ENCODE measurements at regions not wholly inside any gene's neighbourhood (a gene's known extent, or its start where the extent isn't known, plus 50 kb on each side); places are given as distances from the start of the nearest gene placed in this dataset.
"Not testable (repeated sequence)": the region's sequence is repeated elsewhere in the genome, so short reads cannot be mapped to it uniquely, and the experiment has no call there.

DNA sequence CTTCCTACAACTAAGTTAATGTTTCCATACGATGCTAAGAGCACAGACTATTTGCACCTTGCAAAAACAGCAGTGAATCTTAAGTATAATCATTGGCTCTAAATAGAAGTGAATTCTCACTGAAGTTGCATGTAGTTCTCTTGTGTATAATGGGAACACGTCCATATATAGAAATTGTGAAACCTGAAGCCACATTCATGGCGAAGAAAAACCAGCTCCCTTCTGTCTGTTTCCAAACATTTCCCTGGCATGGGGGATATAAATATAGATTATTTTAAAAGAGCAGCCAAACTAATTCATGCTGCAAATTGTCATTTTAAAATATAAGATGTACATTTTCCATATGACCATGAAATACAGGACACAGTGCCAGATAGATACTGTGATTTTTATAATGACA lies 71.1 kb downstream of the TRAM1L1 start:
- 65% methylated on average over 3 of the region's 3 CpGs for WGBS
- Histone ChIP-seq H3K9me3 (no peaks in the 10 kb centered on the region), H3K36me3 (no peaks in the 10 kb centered on the region), H3K4me3 (no peak overlapping the region), H3K27me3 (no peaks in the 10 kb centered on the region), H3K4me1 (no peaks in the 10 kb centered on the region), H3K27ac (no peak overlapping the region)
- TF ChIP-seq CTCF (IDR thresholded peaks at IDR 0.05) (no peak), EP300 (IDR thresholded peaks at IDR 0.05) (no peak), POLR2AphosphoS5 (IDR thresholded peaks at IDR 0.05) (no peak), POLR2A (IDR thresholded peaks at IDR 0.05) (no peak)
- no peak for DNase-seq (ENCODE audit: low spot score in 2 of 2)

GRCh38 chr4:117010671-117011070 lies 74.7 kb downstream of the TRAM1L1 start:
- no peaks in the 10 kb centered on the region for H3K4me1 ChIP-seq
- no peaks in the 10 kb centered on the region for H3K9me3 ChIP-seq
- no peak for DNase-seq (ENCODE audit: low spot score in 2 of 2)
- H3K4me3 ChIP-seq = no peak overlapping the region
- no peak for TF ChIP-seq EP300 (IDR thresholded peaks at IDR 0.05)
- no peak for TF ChIP-seq POLR2A (IDR thresholded peaks at IDR 0.05)
- no peak for TF ChIP-seq CTCF (IDR thresholded peaks at IDR 0.05)
- no peak for TF ChIP-seq POLR2AphosphoS5 (IDR thresholded peaks at IDR 0.05)
- H3K27me3 ChIP-seq = no peaks in the 10 kb centered on the region
- no peak overlapping the region for H3K27ac ChIP-seq
- no peaks in the 10 kb centered on the region for H3K36me3 ChIP-seq
- WGBS = 90% methylated on average over 1 of the region's 1 CpG

DNA sequence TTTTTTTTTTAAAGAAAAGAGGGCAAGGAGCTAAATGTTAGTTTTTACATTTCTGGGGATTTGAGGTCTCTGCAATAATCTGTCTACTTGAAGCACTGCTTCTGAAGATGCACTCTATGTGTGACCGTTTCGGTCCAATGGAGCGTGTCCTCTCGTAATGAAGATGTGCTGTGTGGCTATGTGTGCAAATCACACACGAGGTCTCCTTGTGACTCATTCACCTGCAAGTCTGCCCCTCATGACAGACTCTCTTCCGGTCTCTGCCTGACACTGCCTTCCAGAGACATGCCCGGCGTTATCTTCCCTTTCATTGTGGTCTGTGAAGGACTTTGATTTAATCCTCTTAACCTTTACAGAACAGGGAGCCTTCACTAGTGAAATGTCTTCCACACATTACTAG lies 84.3 kb downstream of the TRAM1L1 start:
- no peak for TF ChIP-seq CTCF (IDR thresholded peaks at IDR 0.05)
- TF ChIP-seq POLR2AphosphoS5 (IDR thresholded peaks at IDR 0.05) = no peak
- TF ChIP-seq EP300 (IDR thresholded peaks at IDR 0.05) = no peak
- Histone ChIP-seq H3K9me3 (no peaks in the 10 kb centered on the region), H3K36me3 (no peaks in the 10 kb centered on the region), H3K4me1 (no peaks in the 10 kb centered on the region), H3K27ac (no peak overlapping the region), H3K27me3 (no peaks in the 10 kb centered on the region), H3K4me3 (no peak overlapping the region)
- no peak for DNase-seq (ENCODE audit: low spot score in 2 of 2)
- 85% methylated on average over 8 of the region's 8 CpGs for WGBS

- Histone ChIP-seq H3K27me3 (no peaks in the 10 kb centered on the region), H3K4me1 (no peaks in the 10 kb centered on the region), H3K27ac (no peak overlapping the region), H3K4me3 (no peak overlapping the region), H3K9me3 (no peaks in the 10 kb centered on the region), H3K36me3 (no peaks in the 10 kb centered on the region)
- no peak for DNase-seq (ENCODE audit: low spot score in 2 of 2)
- TF ChIP-seq CTCF (IDR thresholded peaks at IDR 0.05) = no peak
- TF ChIP-seq EP300 (IDR thresholded peaks at IDR 0.05) = no peak
- WGBS = 70% methylated on average over 5 of the region's 5 CpGs
These were observed 102.7 kb downstream of the TRAM1L1 start for GRCh38 chr4:116982656-116983055.

- H3K27ac ChIP-seq; H3K9me3 ChIP-seq; H3K4me1 ChIP-seq; H3K4me3 ChIP-seq; DNase-seq (ENCODE audit: low spot score in 2 of 2); H3K27me3 ChIP-seq; H3K36me3 ChIP-seq: not testable (repeated sequence)
- WGBS = 83% methylated on average over 12 of the region's 12 CpGs
These were observed 104.9 kb downstream of the TRAM1L1 start for GRCh38 chr4:116980436-116980835.

DNA sequence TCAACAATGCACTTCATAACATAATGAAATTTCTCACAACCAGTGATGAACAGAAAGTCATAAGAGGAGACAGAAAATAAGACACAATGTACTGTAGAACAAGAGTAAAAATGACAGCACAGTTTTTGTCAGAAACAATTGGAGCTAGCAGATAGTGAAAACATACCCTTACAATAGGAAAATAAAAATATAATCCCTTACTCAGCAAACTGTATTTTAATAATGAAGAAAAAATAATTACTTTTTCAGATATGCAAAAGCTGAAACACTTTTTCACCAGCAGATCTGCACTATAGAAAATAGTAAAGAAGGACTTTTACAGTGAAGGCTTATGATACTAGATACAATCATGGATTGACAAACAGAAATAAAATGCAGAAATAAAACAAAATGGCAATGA lies 126.3 kb downstream of the TRAM1L1 start:
- no peaks in the 10 kb centered on the region for H3K9me3 ChIP-seq
- H3K4me1 ChIP-seq = no peaks in the 10 kb centered on the region
- no peak overlapping the region for H3K27ac ChIP-seq
- no peak overlapping the region for H3K4me3 ChIP-seq
- DNase-seq (ENCODE audit: low spot score in 2 of 2) = no peak
- no peak for TF ChIP-seq EP300 (IDR thresholded peaks at IDR 0.05)
- TF ChIP-seq POLR2A (IDR thresholded peaks at IDR 0.05) = no peak
- TF ChIP-seq CTCF (IDR thresholded peaks at IDR 0.05) = no peak
- TF ChIP-seq POLR2AphosphoS5 (IDR thresholded peaks at IDR 0.05) = no peak
- H3K27me3 ChIP-seq = no peaks in the 10 kb centered on the region
- no peaks in the 10 kb centered on the region for H3K36me3 ChIP-seq

Measured in suprapubic skin (tissue), 4 donors.